MM.1S (cell line): ENCODE measurements at regions not wholly inside any gene's neighbourhood (a gene's known extent, or its start where the extent isn't known, plus 50 kb on each side); places are given as distances from the start of the nearest gene placed in this dataset.

Experiments
- CTCF ChIP-seq: fragments of 300-600 bp; sonication (generic); IDR thresholded peaks from 2 replicates; pipeline ENCODE4 v1.5.1; 2016; ENCODE audit warnings: antibody characterized with exemption, low read length, mixed read lengths
- EZH2 ChIP-seq: fragments of 300-600 bp; sonication (generic); optimal IDR thresholded peaks from 2 replicates; pipeline ENCODE3; 2017; ENCODE audit warnings: low read depth, mild to moderate bottlenecking, antibody characterized with exemption, low read length, mixed read lengths
- EZH2phosphoT487 ChIP-seq: fragments of 300-600 bp; sonication (generic); IDR thresholded peaks from 2 replicates; pipeline ENCODE4 v1.6.1; 2018; ENCODE audit warnings: antibody characterized with exemption, low read length

- TF ChIP-seq CTCF, result no peak
- TF ChIP-seq EZH2, result no peak
- no peak for TF ChIP-seq EZH2phosphoT487
Measured at GRCh38 chr4:186900232-186900900, 176.7 kb upstream of the FAT1 start.
